PC-9 (cell line): ENCODE measurements at regions not wholly inside any gene's neighbourhood (a gene's known extent, or its start where the extent isn't known, plus 50 kb on each side); places are given as distances from the start of the nearest gene placed in this dataset.

Experiments
- EZH2 ChIP-seq: fragments of 200-600 bp; sonication (generic); IDR thresholded peaks from 2 replicates; pipeline ENCODE4 v1.8.0; 2017; ENCODE audit warnings: antibody characterized with exemption, low read depth
- TF ChIP-seq, protein P1 (sequence below): fragments of 200-600 bp; sonication (generic); conservative IDR thresholded peaks from 2 replicates; pipeline ENCODE4 v1.6.1; 2017; ENCODE audit warnings: mixed run types, antibody characterized with exemption, mild to moderate bottlenecking, moderate library complexity

DNA sequence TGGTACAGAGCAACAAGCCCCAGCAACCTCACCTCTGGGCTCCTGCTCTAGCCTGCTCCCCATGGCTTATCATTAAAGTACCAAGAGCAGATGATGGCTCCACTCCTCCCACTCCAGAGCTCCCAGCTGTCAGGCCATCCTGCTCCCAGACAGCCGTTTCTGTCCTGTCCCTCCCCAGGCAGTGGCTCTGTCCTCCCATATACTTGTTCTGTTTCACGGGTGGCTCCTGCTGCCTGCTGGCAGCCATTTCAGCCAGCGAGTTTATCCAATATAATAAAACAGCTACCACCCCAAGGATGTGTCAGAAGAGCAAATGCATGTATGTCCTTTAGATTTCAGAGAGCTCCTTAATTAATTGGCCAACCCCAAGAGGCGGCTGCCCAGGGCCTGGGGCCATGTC is 79.4 kb upstream of the VSTM2B start:
- TF ChIP-seq, protein P1, sequence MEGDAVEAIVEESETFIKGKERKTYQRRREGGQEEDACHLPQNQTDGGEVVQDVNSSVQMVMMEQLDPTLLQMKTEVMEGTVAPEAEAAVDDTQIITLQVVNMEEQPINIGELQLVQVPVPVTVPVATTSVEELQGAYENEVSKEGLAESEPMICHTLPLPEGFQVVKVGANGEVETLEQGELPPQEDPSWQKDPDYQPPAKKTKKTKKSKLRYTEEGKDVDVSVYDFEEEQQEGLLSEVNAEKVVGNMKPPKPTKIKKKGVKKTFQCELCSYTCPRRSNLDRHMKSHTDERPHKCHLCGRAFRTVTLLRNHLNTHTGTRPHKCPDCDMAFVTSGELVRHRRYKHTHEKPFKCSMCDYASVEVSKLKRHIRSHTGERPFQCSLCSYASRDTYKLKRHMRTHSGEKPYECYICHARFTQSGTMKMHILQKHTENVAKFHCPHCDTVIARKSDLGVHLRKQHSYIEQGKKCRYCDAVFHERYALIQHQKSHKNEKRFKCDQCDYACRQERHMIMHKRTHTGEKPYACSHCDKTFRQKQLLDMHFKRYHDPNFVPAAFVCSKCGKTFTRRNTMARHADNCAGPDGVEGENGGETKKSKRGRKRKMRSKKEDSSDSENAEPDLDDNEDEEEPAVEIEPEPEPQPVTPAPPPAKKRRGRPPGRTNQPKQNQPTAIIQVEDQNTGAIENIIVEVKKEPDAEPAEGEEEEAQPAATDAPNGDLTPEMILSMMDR: no peak
- no peak for TF ChIP-seq EZH2
